Vagina (tissue), 2 donors: ENCODE measurements at regions not wholly inside any gene's neighbourhood (a gene's known extent, or its start where the extent isn't known, plus 50 kb on each side); places are given as distances from the start of the nearest gene placed in this dataset.

Experiments
- DNase-seq, 2 donors: peaks; one replicate each; pipeline ENCODE4 v3.0.0-alpha.2; 2017; ENCODE audit errors: extremely low spot score in 2 of 2
- H3K27ac ChIP-seq: fragments of 200-600 bp; sonication (generic); one replicate; pipeline ENCODE4 v1.5.1; 2019
- H3K27me3 ChIP-seq: fragments of 200-600 bp; sonication (generic); one replicate; pipeline ENCODE4 v1.5.1; 2019
- H3K36me3 ChIP-seq, 2 donors: fragments of 200-600 bp; sonication (generic); one replicate each; pipeline ENCODE4 v1.5.1; 2017 to 2019
- H3K4me1 ChIP-seq: fragments of 200-600 bp; sonication (generic); one replicate; pipeline ENCODE4 v1.5.1; 2019
- H3K4me3 ChIP-seq, 2 donors: fragments of 200-600 bp; sonication (generic); 1 replicate in 1 of 2; 2 replicates in 1 of 2; pipeline ENCODE4 v1.5.1; 2016 to 2019
- H3K9me3 ChIP-seq: fragments of 200-600 bp; sonication (generic); one replicate; pipeline ENCODE4 v1.5.1; 2019
- CTCF ChIP-seq, 3 experiments: fragments of 450-650 bp in 2 of 3; fragments of 200-600 bp in 1 of 3; sonication (generic) in 1 of 3; IDR thresholded peaks; one replicate each; pipeline ENCODE4 v1.5.1; 2017 to 2019; ENCODE audit warnings: antibody characterized with exemption in 3 of 3, mild to moderate bottlenecking in 2 of 3, moderate library complexity in 2 of 3
- POLR2A ChIP-seq, 2 donors: fragments of 450-650 bp; IDR thresholded peaks; one replicate each; pipeline ENCODE4 v1.6.1; 2017; ENCODE audit warnings: antibody characterized with exemption in 2 of 2, mild to moderate bottlenecking in 2 of 2, moderate library complexity in 2 of 2
- POLR2AphosphoS5 ChIP-seq, 2 donors: sonication (generic); formaldehyde crosslinking; IDR thresholded peaks; one replicate each; pipeline ENCODE4 v1.9.0; 2017; ENCODE audit warnings: antibody characterized with exemption in 2 of 2, mild to moderate bottlenecking in 2 of 2, low read depth in 1 of 2; ENCODE audit not compliant: insufficient read depth in 1 of 2
- intact Hi-C: fragments of 100-400 bp; cut with DNase I; formaldehyde crosslinking; loops from one replicate; pipeline ENCODE4 v1.15.1; 2023

- Histone ChIP-seq H3K4me3 (no peak overlapping the region), H3K9me3 (no peaks in the 10 kb centered on the region), H3K4me1 (no peaks in the 10 kb centered on the region), H3K27me3 (no peaks in the 10 kb centered on the region), H3K27ac (no peak overlapping the region), H3K36me3 (no peaks in the 10 kb centered on the region)
- TF ChIP-seq POLR2A (IDR thresholded peaks at IDR 0.05): no peak
- TF ChIP-seq CTCF (IDR thresholded peaks at IDR 0.05): no peak
- TF ChIP-seq POLR2AphosphoS5 (IDR thresholded peaks at IDR 0.05; ENCODE audit: insufficient read depth in 1 of 2, low read depth in 1 of 2): no peak
- no peak for DNase-seq
- intact Hi-C loops: no loop called here
Observed at GRCh38 chr2:134074619-134075018, 179.3 kb upstream of the MGAT5 start.

- H3K36me3 ChIP-seq: no peaks in the 10 kb centered on the region
- intact Hi-C loops: no loop called here
- no peak for DNase-seq
- no peaks in the 10 kb centered on the region for H3K27me3 ChIP-seq
- no peak for TF ChIP-seq POLR2A (IDR thresholded peaks at IDR 0.05)
- no peak for TF ChIP-seq CTCF (IDR thresholded peaks at IDR 0.05)
- no peak for TF ChIP-seq POLR2AphosphoS5 (IDR thresholded peaks at IDR 0.05; ENCODE audit: insufficient read depth in 1 of 2, low read depth in 1 of 2)
- H3K27ac ChIP-seq: no peak overlapping the region
- H3K4me3 ChIP-seq: no peak overlapping the region
- no peaks in the 10 kb centered on the region for H3K4me1 ChIP-seq
- H3K9me3 ChIP-seq: no peaks in the 10 kb centered on the region
Observed at GRCh38 chr2:134075204-134075603, 178.7 kb upstream of the MGAT5 start.

GRCh38 chr2:134078354-134078753 is 175.5 kb upstream of the MGAT5 start:
- no peaks in the 10 kb centered on the region for H3K9me3 ChIP-seq
- TF ChIP-seq POLR2AphosphoS5 (IDR thresholded peaks at IDR 0.05; ENCODE audit: insufficient read depth in 1 of 2, low read depth in 1 of 2) (no peak), CTCF (IDR thresholded peaks at IDR 0.05) (no peak), POLR2A (IDR thresholded peaks at IDR 0.05) (no peak)
- no peaks in the 10 kb centered on the region for H3K36me3 ChIP-seq
- H3K4me3 ChIP-seq: no peak overlapping the region
- DNase-seq: no peak
- intact Hi-C loops: no loop called here
- H3K27ac ChIP-seq: no peak overlapping the region
- no peaks in the 10 kb centered on the region for H3K27me3 ChIP-seq
- no peaks in the 10 kb centered on the region for H3K4me1 ChIP-seq

GRCh38 chr2:134079373-134079772 is 174.5 kb upstream of the MGAT5 start:
- Histone ChIP-seq H3K36me3 (no peaks in the 10 kb centered on the region), H3K27ac (no peak overlapping the region), H3K4me3 (no peak overlapping the region), H3K9me3 (no peaks in the 10 kb centered on the region), H3K4me1 (no peaks in the 10 kb centered on the region), H3K27me3 (no peaks in the 10 kb centered on the region)
- no peak for TF ChIP-seq CTCF (IDR thresholded peaks at IDR 0.05)
- no peak for DNase-seq
- intact Hi-C loops: no loop called here

GRCh38 chr2:134080386-134081089 is 173.3 kb upstream of the MGAT5 start:
- no peak overlapping the region for H3K4me3 ChIP-seq
- no peak for DNase-seq
- no peaks in the 10 kb centered on the region for H3K4me1 ChIP-seq
- H3K36me3 ChIP-seq: no peaks in the 10 kb centered on the region
- H3K27ac ChIP-seq: no peak overlapping the region
- intact Hi-C loops: no loop called here
- no peaks in the 10 kb centered on the region for H3K9me3 ChIP-seq
- TF ChIP-seq POLR2AphosphoS5 (IDR thresholded peaks at IDR 0.05; ENCODE audit: insufficient read depth in 1 of 2, low read depth in 1 of 2): no peak
- no peak for TF ChIP-seq CTCF (IDR thresholded peaks at IDR 0.05)
- no peak for TF ChIP-seq POLR2A (IDR thresholded peaks at IDR 0.05)
- H3K27me3 ChIP-seq: no peaks in the 10 kb centered on the region
